ENCODE measurements at regions not wholly inside any gene's neighbourhood (a gene's known extent, or its start where the extent isn't known, plus 50 kb on each side); places are given as distances from the start of the nearest gene placed in this dataset.
A peak's percentile ranks its signal among the peaks of the same experiment; 100 is the strongest.
"Not testable (repeated sequence)": the region's sequence is repeated elsewhere in the genome, so short reads cannot be mapped to it uniquely, and the experiment has no call there.

DNA sequence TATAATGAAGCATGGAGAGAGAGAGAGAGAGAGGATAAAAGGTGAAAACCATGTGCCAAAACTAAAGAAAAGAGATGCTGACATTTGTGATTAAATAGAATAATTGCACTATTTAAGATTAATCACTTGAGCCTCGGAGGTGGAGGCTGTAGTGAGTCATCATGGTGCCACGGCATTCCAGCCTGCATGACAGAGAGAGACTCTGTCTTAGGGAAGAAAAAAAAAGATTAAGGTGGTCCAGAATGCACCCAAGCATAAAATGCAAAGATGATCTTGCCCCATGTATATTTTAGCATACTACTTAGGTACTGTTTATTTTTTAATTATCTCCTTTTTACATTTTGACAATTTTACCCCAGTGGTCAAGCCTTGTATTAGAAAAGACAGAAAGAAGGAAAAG, 742.5 kb downstream of the SPATA31A1 start:
- not testable (repeated sequence) for H3K4me3 Mint-ChIP-seq (ENCODE audit: unreplicated experiment); H3K4me1 Mint-ChIP-seq (ENCODE audit: low read depth, unreplicated experiment); H3K9me3 Mint-ChIP-seq (ENCODE audit: unreplicated experiment); H3K27me3 Mint-ChIP-seq (ENCODE audit: unreplicated experiment); H3K36me3 Mint-ChIP-seq (ENCODE audit: unreplicated experiment); H3K27ac Mint-ChIP-seq (ENCODE audit: unreplicated experiment)
- peak; percentile 1 for DNase-seq

GRCh38 chr9:40106003-40106782, 750.7 kb downstream of the SPATA31A1 start:
- H3K27me3 Mint-ChIP-seq (ENCODE audit: unreplicated experiment); H3K36me3 Mint-ChIP-seq (ENCODE audit: unreplicated experiment); H3K9me3 Mint-ChIP-seq (ENCODE audit: unreplicated experiment); H3K4me1 Mint-ChIP-seq (ENCODE audit: low read depth, unreplicated experiment): not testable (repeated sequence)
- Mint-ChIP-seq H3K4me3 (ENCODE audit: unreplicated experiment) (peak overlapping the region; percentile 83), H3K27ac (ENCODE audit: unreplicated experiment) (peak overlapping the region; percentile 77)
- DNase-seq: peak; percentile 13

GRCh38 chr9:40106783-40107248, 751.3 kb downstream of the SPATA31A1 start:
- not testable (repeated sequence) for H3K4me1 Mint-ChIP-seq (ENCODE audit: low read depth, unreplicated experiment); H3K9me3 Mint-ChIP-seq (ENCODE audit: unreplicated experiment); H3K36me3 Mint-ChIP-seq (ENCODE audit: unreplicated experiment); H3K4me3 Mint-ChIP-seq (ENCODE audit: unreplicated experiment); H3K27ac Mint-ChIP-seq (ENCODE audit: unreplicated experiment); H3K27me3 Mint-ChIP-seq (ENCODE audit: unreplicated experiment); DNase-seq

- not testable (repeated sequence) for H3K4me1 Mint-ChIP-seq (ENCODE audit: low read depth, unreplicated experiment); H3K36me3 Mint-ChIP-seq (ENCODE audit: unreplicated experiment); H3K4me3 Mint-ChIP-seq (ENCODE audit: unreplicated experiment); H3K9me3 Mint-ChIP-seq (ENCODE audit: unreplicated experiment); H3K27ac Mint-ChIP-seq (ENCODE audit: unreplicated experiment); DNase-seq; H3K27me3 Mint-ChIP-seq (ENCODE audit: unreplicated experiment)
Measured at GRCh38 chr9:40107251-40107650, 751.8 kb downstream of the SPATA31A1 start.

GRCh38 chr9:40108465-40108864, 753.0 kb downstream of the SPATA31A1 start:
- H3K9me3 Mint-ChIP-seq (ENCODE audit: unreplicated experiment); H3K27me3 Mint-ChIP-seq (ENCODE audit: unreplicated experiment); H3K4me3 Mint-ChIP-seq (ENCODE audit: unreplicated experiment): not testable (repeated sequence)

DNA sequence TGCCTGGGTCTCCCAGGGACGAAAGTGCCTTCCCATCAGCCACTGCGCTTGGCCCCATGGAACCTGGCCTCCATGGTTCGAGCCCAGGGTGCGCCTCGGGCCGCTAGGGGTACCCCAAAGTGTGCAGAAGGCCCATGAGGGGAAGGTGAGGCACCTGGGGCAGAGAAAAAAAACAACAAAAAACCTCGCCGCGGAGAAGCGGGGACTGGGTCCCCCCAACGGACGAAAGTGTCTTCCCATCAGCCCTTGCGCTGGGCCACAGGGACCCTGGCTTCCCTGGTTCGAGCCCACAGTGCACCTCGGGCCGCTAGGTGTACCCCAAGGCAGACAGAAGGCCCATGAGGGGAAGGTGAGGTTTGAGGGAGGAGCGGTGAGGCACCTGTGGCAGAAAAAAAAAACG, 755.3 kb downstream of the SPATA31A1 start:
- H3K4me1 Mint-ChIP-seq (ENCODE audit: low read depth, unreplicated experiment); DNase-seq; H3K27ac Mint-ChIP-seq (ENCODE audit: unreplicated experiment): not testable (repeated sequence)

More at GRCh38 chr9:40108465-40108864, 753.0 kb downstream of the SPATA31A1 start:
- H3K4me1 Mint-ChIP-seq (ENCODE audit: low read depth, unreplicated experiment); H3K27ac Mint-ChIP-seq (ENCODE audit: unreplicated experiment); H3K36me3 Mint-ChIP-seq (ENCODE audit: unreplicated experiment); DNase-seq: not testable (repeated sequence)

GRCh38 chr9:40111571-40111970, 756.1 kb downstream of the SPATA31A1 start:
- not testable (repeated sequence) for H3K36me3 Mint-ChIP-seq (ENCODE audit: unreplicated experiment); H3K27ac Mint-ChIP-seq (ENCODE audit: unreplicated experiment); H3K9me3 Mint-ChIP-seq (ENCODE audit: unreplicated experiment); H3K4me1 Mint-ChIP-seq (ENCODE audit: low read depth, unreplicated experiment); H3K4me3 Mint-ChIP-seq (ENCODE audit: unreplicated experiment); H3K27me3 Mint-ChIP-seq (ENCODE audit: unreplicated experiment); DNase-seq

More for the DNA sequence above, 755.3 kb downstream of the SPATA31A1 start:
- not testable (repeated sequence) for H3K9me3 Mint-ChIP-seq (ENCODE audit: unreplicated experiment); H3K36me3 Mint-ChIP-seq (ENCODE audit: unreplicated experiment); H3K4me3 Mint-ChIP-seq (ENCODE audit: unreplicated experiment); H3K27me3 Mint-ChIP-seq (ENCODE audit: unreplicated experiment)

DNA sequence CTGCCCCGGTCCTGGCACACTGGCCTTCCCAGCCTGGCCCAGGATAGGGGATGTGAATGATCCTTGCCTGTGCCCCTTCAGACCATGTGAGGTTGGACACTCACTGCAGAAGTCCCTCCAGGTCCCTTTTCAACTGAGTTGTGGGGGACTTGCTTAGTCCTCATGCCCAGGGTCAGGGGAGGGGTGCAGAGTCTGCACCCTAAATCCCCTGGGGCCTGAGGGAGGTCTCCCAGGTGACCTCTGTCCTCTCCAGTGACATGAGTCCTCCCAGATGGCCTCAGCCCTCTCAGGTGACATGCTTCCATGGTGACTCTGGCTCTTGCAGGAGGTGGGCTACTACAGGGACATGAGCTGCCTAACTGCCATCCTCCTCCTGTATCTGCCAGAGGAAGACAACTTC, 775.1 kb downstream of the SPATA31A1 start:
- H3K27me3 Mint-ChIP-seq (ENCODE audit: unreplicated experiment); H3K4me1 Mint-ChIP-seq (ENCODE audit: low read depth, unreplicated experiment); DNase-seq; H3K4me3 Mint-ChIP-seq (ENCODE audit: unreplicated experiment); H3K36me3 Mint-ChIP-seq (ENCODE audit: unreplicated experiment); H3K9me3 Mint-ChIP-seq (ENCODE audit: unreplicated experiment); H3K27ac Mint-ChIP-seq (ENCODE audit: unreplicated experiment): not testable (repeated sequence)

DNA sequence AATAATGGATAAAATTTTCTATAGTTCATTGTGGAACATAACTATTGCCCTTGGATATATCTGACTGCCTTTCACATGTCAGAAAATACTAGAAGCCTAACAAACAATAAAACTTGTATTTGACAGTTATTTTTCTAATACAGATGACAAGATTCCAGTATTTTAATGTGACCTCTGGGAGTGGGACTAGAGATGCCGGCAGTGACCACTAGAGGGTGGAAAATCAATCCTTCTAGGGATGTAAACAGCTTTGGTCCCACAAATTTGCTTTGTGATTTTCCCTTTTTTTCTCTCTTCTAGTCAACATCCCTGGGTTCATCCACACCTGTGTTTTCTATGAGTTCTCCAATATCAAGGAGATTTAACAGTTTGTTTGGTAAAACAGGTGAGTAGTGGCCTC, 813.7 kb downstream of the SPATA31A1 start:
- not testable (repeated sequence) for H3K9me3 Mint-ChIP-seq (ENCODE audit: unreplicated experiment); DNase-seq; H3K27ac Mint-ChIP-seq (ENCODE audit: unreplicated experiment); H3K36me3 Mint-ChIP-seq (ENCODE audit: unreplicated experiment); H3K4me1 Mint-ChIP-seq (ENCODE audit: low read depth, unreplicated experiment); H3K27me3 Mint-ChIP-seq (ENCODE audit: unreplicated experiment); H3K4me3 Mint-ChIP-seq (ENCODE audit: unreplicated experiment)

DNA sequence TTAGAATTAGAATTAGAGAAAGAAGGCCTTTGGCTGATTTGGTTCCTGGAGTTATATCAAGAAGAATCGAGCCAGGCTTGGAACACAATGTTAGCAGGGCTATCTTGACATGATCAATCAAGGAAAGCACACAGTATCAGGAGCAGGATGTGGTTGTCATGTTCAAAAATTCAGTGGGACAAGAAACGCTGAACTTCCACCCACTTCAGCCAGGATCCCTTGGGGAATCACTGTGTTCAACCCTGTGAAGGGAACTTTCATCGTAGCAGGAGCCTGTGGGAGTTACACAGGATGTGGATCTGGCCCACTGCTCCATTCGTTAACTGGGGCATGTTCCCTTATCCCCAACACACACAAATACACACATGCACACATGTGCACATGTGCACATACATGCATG, 817.8 kb downstream of the SPATA31A1 start:
- not testable (repeated sequence) for H3K4me1 Mint-ChIP-seq (ENCODE audit: low read depth, unreplicated experiment); H3K36me3 Mint-ChIP-seq (ENCODE audit: unreplicated experiment); DNase-seq

DNA sequence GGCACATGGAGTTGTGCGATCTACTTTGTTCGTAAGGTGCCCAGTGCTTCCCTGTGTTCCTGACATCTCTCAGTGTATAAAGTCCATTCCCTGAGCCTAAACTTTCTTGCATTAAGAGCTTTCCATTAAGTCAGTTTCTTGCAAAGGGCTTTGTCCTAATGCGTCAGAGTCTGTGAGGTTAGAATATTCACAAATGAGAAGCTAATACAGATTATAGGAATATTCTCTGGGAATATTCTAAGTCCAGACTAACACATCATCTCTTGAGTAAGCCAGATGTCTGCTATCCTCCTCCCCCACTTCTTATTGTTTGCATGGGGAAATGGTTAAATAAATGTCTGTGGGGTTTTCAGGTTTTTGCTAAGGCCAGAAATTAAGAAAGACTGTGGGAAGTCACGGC, 818.6 kb downstream of the SPATA31A1 start:
- not testable (repeated sequence) for H3K27me3 Mint-ChIP-seq (ENCODE audit: unreplicated experiment); H3K27ac Mint-ChIP-seq (ENCODE audit: unreplicated experiment); H3K9me3 Mint-ChIP-seq (ENCODE audit: unreplicated experiment); H3K4me1 Mint-ChIP-seq (ENCODE audit: low read depth, unreplicated experiment); H3K4me3 Mint-ChIP-seq (ENCODE audit: unreplicated experiment); DNase-seq; H3K36me3 Mint-ChIP-seq (ENCODE audit: unreplicated experiment)

More for the DNA sequence above, 817.8 kb downstream of the SPATA31A1 start:
- H3K4me3 Mint-ChIP-seq (ENCODE audit: unreplicated experiment); H3K9me3 Mint-ChIP-seq (ENCODE audit: unreplicated experiment); H3K27ac Mint-ChIP-seq (ENCODE audit: unreplicated experiment); H3K27me3 Mint-ChIP-seq (ENCODE audit: unreplicated experiment): not testable (repeated sequence)

- H3K27me3 Mint-ChIP-seq (ENCODE audit: unreplicated experiment): not testable (repeated sequence)
Measured at GRCh38 chr9:40177403-40177802, 821.9 kb downstream of the SPATA31A1 start.

GRCh38 chr9:40191403-40191802, 835.9 kb downstream of the SPATA31A1 start:
- DNase-seq; H3K9me3 Mint-ChIP-seq (ENCODE audit: unreplicated experiment); H3K27ac Mint-ChIP-seq (ENCODE audit: unreplicated experiment); H3K4me1 Mint-ChIP-seq (ENCODE audit: low read depth, unreplicated experiment); H3K4me3 Mint-ChIP-seq (ENCODE audit: unreplicated experiment); H3K36me3 Mint-ChIP-seq (ENCODE audit: unreplicated experiment); H3K27me3 Mint-ChIP-seq (ENCODE audit: unreplicated experiment): not testable (repeated sequence)

More at GRCh38 chr9:40177403-40177802, 821.9 kb downstream of the SPATA31A1 start:
- H3K4me1 Mint-ChIP-seq (ENCODE audit: low read depth, unreplicated experiment); H3K36me3 Mint-ChIP-seq (ENCODE audit: unreplicated experiment); H3K27ac Mint-ChIP-seq (ENCODE audit: unreplicated experiment); H3K4me3 Mint-ChIP-seq (ENCODE audit: unreplicated experiment); DNase-seq; H3K9me3 Mint-ChIP-seq (ENCODE audit: unreplicated experiment): not testable (repeated sequence)
